Mesendoderm (in vitro differentiated cells): ENCODE measurements at regions not wholly inside any gene's neighbourhood (a gene's known extent, or its start where the extent isn't known, plus 50 kb on each side); places are given as distances from the start of the nearest gene placed in this dataset.
"Not testable (repeated sequence)": the region's sequence is repeated elsewhere in the genome, so short reads cannot be mapped to it uniquely, and the experiment has no call there.

Experiments used
- DNase-seq: peaks from one replicate; pipeline ENCODE4 v3.0.0; 2013
- H2AK5ac ChIP-seq: 2 replicates; pipeline ENCODE4 v1.6.1; 2013; ENCODE audit warnings: low read length, inconsistent platforms
- H2BK120ac ChIP-seq: 2 replicates; pipeline ENCODE4 v1.6.1; 2013; ENCODE audit warnings: low read depth, mild to moderate bottlenecking, low read length, moderate library complexity, mixed read lengths
- H2BK15ac ChIP-seq: replicated peaks from 2 replicates; pipeline ENCODE4 v1.6.1; 2013; ENCODE audit warnings: low read depth, mild to moderate bottlenecking, moderate library complexity
- H2BK5ac ChIP-seq: 2 replicates; pipeline ENCODE4 v1.6.1; 2013; ENCODE audit warnings: low read length, inconsistent platforms
- H3K18ac ChIP-seq: 2 replicates; pipeline ENCODE4 v1.6.1; 2013; ENCODE audit warnings: mild to moderate bottlenecking, low read length, mixed read lengths
- H3K23ac ChIP-seq: one replicate; pipeline ENCODE4 v1.6.1; 2013; ENCODE audit warnings: low read length
- H3K27ac ChIP-seq: 2 replicates; pipeline ENCODE4 v1.5.1; 2013; ENCODE audit warnings: low read depth, mild to moderate bottlenecking, inconsistent platforms, low read length, moderate library complexity
- H3K27me3 ChIP-seq: 2 replicates; pipeline ENCODE4 v1.6.1; 2013; ENCODE audit warnings: low read length, control low read depth, mild to moderate bottlenecking, inconsistent platforms; ENCODE audit not compliant: insufficient read depth, poor library complexity
- H3K36me3 ChIP-seq: 2 replicates; pipeline ENCODE4 v1.6.1; 2013; ENCODE audit warnings: low read length, inconsistent platforms; ENCODE audit not compliant: control insufficient read depth, insufficient read depth
- H3K4ac ChIP-seq: one replicate; pipeline ENCODE4 v1.6.1; 2013; ENCODE audit warnings: low read depth, mild to moderate bottlenecking, low read length, moderate library complexity
- H3K4me1 ChIP-seq: 2 replicates; pipeline ENCODE4 v1.6.1; 2013; ENCODE audit warnings: low read depth, low read length, inconsistent platforms; ENCODE audit not compliant: control insufficient read depth
- H3K4me2 ChIP-seq: 2 replicates; pipeline ENCODE4 v1.6.1; 2013; ENCODE audit warnings: low read length
- H3K4me3 ChIP-seq: 2 replicates; pipeline ENCODE4 v1.5.1; 2013; ENCODE audit warnings: mild to moderate bottlenecking, low read length
- H3K56ac ChIP-seq: one replicate; pipeline ENCODE4 v1.6.1; 2013; ENCODE audit warnings: low read length
- H3K79me1 ChIP-seq: 2 replicates; pipeline ENCODE4 v1.6.1; 2013; ENCODE audit warnings: low read length, inconsistent platforms
- H3K79me2 ChIP-seq: 2 replicates; pipeline ENCODE4 v1.6.1; 2013; ENCODE audit warnings: mild to moderate bottlenecking, low read length; ENCODE audit not compliant: control insufficient read depth, insufficient read depth
- H3K9ac ChIP-seq: 2 replicates; pipeline ENCODE4 v1.6.1; 2013; ENCODE audit warnings: low read length, inconsistent platforms
- H4K5ac ChIP-seq: one replicate; pipeline ENCODE4 v1.6.1; 2013; ENCODE audit warnings: low read length
- H4K8ac ChIP-seq: one replicate; pipeline ENCODE4 v1.6.1; 2013; ENCODE audit warnings: low read depth, mild to moderate bottlenecking, control low read depth, low read length, moderate library complexity
- WGBS: extraction: QIAGEN DNeasy Blood & Tissue Kit; methylation state at CpG from one replicate; pipeline ENCODE4 v1.1.7; 2013; ENCODE audit warnings: low lambda C conversion rate, missing lambda C conversion rate; ENCODE audit not compliant: insufficient coverage; ENCODE audit errors: extremely low coverage; 5-methylcytosine and 5-hydroxymethylcytosine counted together

DNA sequence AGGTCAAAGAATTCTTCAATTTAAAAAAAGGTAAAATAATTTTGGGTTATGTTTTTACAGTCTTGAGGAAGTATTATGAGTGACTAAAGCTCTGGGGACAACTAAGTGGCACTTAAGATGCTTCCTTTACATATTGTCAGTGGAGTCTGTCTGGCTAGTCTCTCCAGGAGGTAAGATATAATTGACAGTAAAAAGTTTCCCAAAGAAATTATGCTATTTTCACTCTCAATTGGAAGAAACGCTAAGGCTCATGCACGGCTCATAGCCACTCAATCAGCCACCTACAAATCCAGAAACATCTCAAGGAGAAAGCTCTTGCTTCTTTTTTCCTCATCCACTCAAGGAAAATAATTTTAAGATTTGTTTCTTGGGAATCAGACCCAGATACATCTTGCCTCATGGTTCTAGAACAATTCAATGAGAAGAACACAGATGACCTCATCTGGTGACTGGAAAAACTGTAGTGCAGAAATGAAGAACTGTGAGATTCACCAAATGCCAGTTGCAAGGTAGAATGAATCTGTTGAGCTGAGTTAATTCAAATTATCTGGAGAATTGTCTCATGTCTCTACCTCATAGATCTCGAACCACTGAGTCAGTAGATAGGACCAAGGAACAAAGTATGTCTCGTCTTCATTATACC is 252.9 kb downstream of the TPBG start:
- no peak overlapping the region for H4K5ac ChIP-seq
- H2BK15ac ChIP-seq, result no peak overlapping the region

DNA sequence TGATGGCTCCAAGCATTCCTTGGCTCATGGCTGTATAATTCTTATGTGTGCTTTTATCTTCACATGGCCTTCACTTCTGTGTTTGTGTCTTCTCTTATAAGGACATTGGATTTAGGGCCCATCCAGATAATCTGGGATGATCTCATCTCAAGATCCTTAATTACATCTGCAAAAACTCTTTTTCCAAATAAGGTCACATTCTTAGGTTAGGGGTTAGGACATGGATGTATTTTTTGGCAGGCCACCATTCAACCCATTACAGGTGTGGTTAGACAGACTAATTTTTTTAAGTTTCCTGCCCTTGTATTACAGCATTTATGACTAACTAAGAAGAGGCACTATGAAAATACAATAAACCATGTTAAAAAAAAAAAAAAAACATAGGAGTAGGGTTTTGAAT is 254.0 kb downstream of the TPBG start:
- H3K79me1 ChIP-seq, result no peaks in the 10 kb centered on the region
- no peak overlapping the region for H4K8ac ChIP-seq
- no peaks in the 10 kb centered on the region for H3K36me3 ChIP-seq
- no peaks in the 10 kb centered on the region for H3K79me2 ChIP-seq
- H2AK5ac ChIP-seq, result no peak overlapping the region
- no peak overlapping the region for H4K5ac ChIP-seq
- no peak overlapping the region for H3K4me2 ChIP-seq
- H3K9ac ChIP-seq, result no peak overlapping the region
- H2BK15ac ChIP-seq, result no peak overlapping the region
- no peak overlapping the region for H3K4me3 ChIP-seq
- no peak for DNase-seq
- H2BK120ac ChIP-seq, result no peak overlapping the region
- no peak overlapping the region for H3K4ac ChIP-seq
- H2BK5ac ChIP-seq, result no peak overlapping the region
- H3K27me3 ChIP-seq, result no peaks in the 10 kb centered on the region
- no peak overlapping the region for H3K56ac ChIP-seq
- no peaks in the 10 kb centered on the region for H3K4me1 ChIP-seq
- no peak overlapping the region for H3K18ac ChIP-seq
- H3K23ac ChIP-seq, result no peak overlapping the region
- H3K27ac ChIP-seq, result no peak overlapping the region

More for the DNA sequence above, 252.9 kb downstream of the TPBG start:
- no peaks in the 10 kb centered on the region for H3K27me3 ChIP-seq
- no peaks in the 10 kb centered on the region for H3K36me3 ChIP-seq
- no peak overlapping the region for H3K4me3 ChIP-seq
- peak; percentile 10 for DNase-seq
- no peak overlapping the region for H2BK5ac ChIP-seq
- no peak overlapping the region for H3K4ac ChIP-seq
- H2BK120ac ChIP-seq, result no peak overlapping the region
- no peak overlapping the region for H3K9ac ChIP-seq
- no peak overlapping the region for H3K23ac ChIP-seq
- H3K18ac ChIP-seq, result no peak overlapping the region
- no peaks in the 10 kb centered on the region for H3K4me1 ChIP-seq
- H4K8ac ChIP-seq, result no peak overlapping the region
- no peak overlapping the region for H2AK5ac ChIP-seq
- H3K56ac ChIP-seq, result no peak overlapping the region
- no peak overlapping the region for H3K27ac ChIP-seq
- H3K4me2 ChIP-seq, result no peak overlapping the region
- no CpG with 5 or more reads among the region's 4 CpGs for whole genome bisulfite sequencing
- no peaks in the 10 kb centered on the region for H3K79me2 ChIP-seq
- H3K79me1 ChIP-seq, result no peaks in the 10 kb centered on the region

DNA sequence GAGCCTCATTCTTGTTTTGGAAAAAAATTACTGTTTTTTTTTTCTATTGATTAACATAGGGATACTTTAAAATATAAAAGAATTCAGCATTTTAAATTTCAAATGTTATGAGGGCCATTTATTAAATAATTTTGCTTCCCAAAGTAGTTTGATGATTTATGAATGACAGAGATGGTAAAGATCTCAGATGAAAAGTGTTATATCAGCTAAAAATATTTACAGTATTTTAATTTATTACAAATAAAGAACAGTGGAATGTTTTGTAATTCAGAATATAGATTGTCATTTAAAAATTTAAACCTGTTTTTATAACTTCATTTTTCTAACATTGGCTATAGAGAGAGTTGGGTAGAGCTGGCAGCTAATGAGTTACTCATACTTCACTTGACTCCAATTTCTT is 256.0 kb downstream of the TPBG start:
- H3K27ac ChIP-seq, result no peak overlapping the region
- H3K79me1 ChIP-seq, result no peaks in the 10 kb centered on the region
- H3K27me3 ChIP-seq, result no peaks in the 10 kb centered on the region
- H3K4me1 ChIP-seq, result no peaks in the 10 kb centered on the region
- H3K79me2 ChIP-seq, result no peaks in the 10 kb centered on the region
- no peak overlapping the region for H2BK15ac ChIP-seq
- H3K4ac ChIP-seq, result no peak overlapping the region
- H3K36me3 ChIP-seq, result no peaks in the 10 kb centered on the region
- DNase-seq, result no peak
- H2AK5ac ChIP-seq, result no peak overlapping the region
- no peak overlapping the region for H2BK5ac ChIP-seq
- no peak overlapping the region for H3K9ac ChIP-seq
- H2BK120ac ChIP-seq, result no peak overlapping the region
- no peak overlapping the region for H4K8ac ChIP-seq
- H3K4me2 ChIP-seq, result no peak overlapping the region
- H3K18ac ChIP-seq, result no peak overlapping the region
- H3K4me3 ChIP-seq, result no peak overlapping the region
- H3K56ac ChIP-seq, result no peak overlapping the region
- no peak overlapping the region for H3K23ac ChIP-seq
- no peak overlapping the region for H4K5ac ChIP-seq

- Histone ChIP-seq H4K8ac (no peak overlapping the region), H2BK5ac (no peak overlapping the region), H2BK15ac (no peak overlapping the region), H2BK120ac (no peak overlapping the region), H3K4me1 (no peaks in the 10 kb centered on the region), H3K23ac (no peak overlapping the region), H3K4me2 (no peak overlapping the region), H3K27me3 (no peaks in the 10 kb centered on the region), H4K5ac (no peak overlapping the region), H3K36me3 (no peaks in the 10 kb centered on the region), H3K79me2 (no peaks in the 10 kb centered on the region), H3K27ac (no peak overlapping the region), H3K56ac (no peak overlapping the region), H3K79me1 (no peaks in the 10 kb centered on the region), H3K18ac (no peak overlapping the region), H3K4ac (no peak overlapping the region), H3K4me3 (no peak overlapping the region), H2AK5ac (no peak overlapping the region), H3K9ac (no peak overlapping the region)
- DNase-seq, result no peak
Observed at GRCh38 chr6:82622461-82622860, 258.8 kb downstream of the TPBG start.

GRCh38 chr6:82624251-82624650 is 260.6 kb downstream of the TPBG start:
- Histone ChIP-seq H3K18ac (no peak overlapping the region), H3K27ac (no peak overlapping the region), H3K27me3 (no peaks in the 10 kb centered on the region), H2BK120ac (no peak overlapping the region), H3K79me2 (no peaks in the 10 kb centered on the region), H3K79me1 (no peaks in the 10 kb centered on the region), H3K4me2 (no peak overlapping the region), H2BK15ac (no peak overlapping the region), H3K9ac (no peak overlapping the region), H3K4me1 (no peaks in the 10 kb centered on the region), H3K56ac (no peak overlapping the region), H3K23ac (no peak overlapping the region), H2AK5ac (no peak overlapping the region), H4K8ac (no peak overlapping the region), H4K5ac (no peak overlapping the region), H2BK5ac (no peak overlapping the region), H3K4me3 (no peak overlapping the region), H3K36me3 (no peaks in the 10 kb centered on the region), H3K4ac (no peak overlapping the region)
- peak; percentile 40 for DNase-seq
- WGBS, result no CpG with 5 or more reads among the region's 3 CpGs

GRCh38 chr6:82626946-82627345 is 263.3 kb downstream of the TPBG start:
- not testable (repeated sequence) for H3K9ac ChIP-seq, H3K4me2 ChIP-seq, H2BK15ac ChIP-seq, H2BK5ac ChIP-seq, H3K27me3 ChIP-seq, H3K79me2 ChIP-seq, H3K36me3 ChIP-seq, H3K4me1 ChIP-seq, H3K18ac ChIP-seq, H4K5ac ChIP-seq, H2AK5ac ChIP-seq, H3K79me1 ChIP-seq, H3K23ac ChIP-seq, H3K4me3 ChIP-seq, H2BK120ac ChIP-seq, H3K4ac ChIP-seq, DNase-seq, H4K8ac ChIP-seq, H3K27ac ChIP-seq, H3K56ac ChIP-seq
- no CpG with 5 or more reads among the region's 2 CpGs for WGBS
